Common myeloid progenitor, CD34-positive (primary cell): ENCODE measurements at regions not wholly inside any gene's neighbourhood (a gene's known extent, or its start where the extent isn't known, plus 50 kb on each side); places are given as distances from the start of the nearest gene placed in this dataset.

Source experiments
- CTCF ChIA-PET: fragments of 350-600 bp; sonication (Branson Sonifier 250); formaldehyde crosslinking; loops from one replicate; lab custom pipeline; 2021; ENCODE audit warnings: antibody characterized with exemption; lab: Charles Lee
- POLR2A ChIA-PET: fragments of 350-600 bp; sonication (Branson Sonifier 250); formaldehyde crosslinking; loops from one replicate; lab custom pipeline; 2021; ENCODE audit warnings: antibody characterized with exemption; lab: Charles Lee
- DNase-seq, 3 donors: peaks; one replicate each; pipeline versions ENCODE4 v3.0.0 to v3.0.0-alpha.2; 2013
- H3K27ac ChIP-seq, 2 experiments: 1 replicate in 1 of 2; 2 replicates in 1 of 2; pipeline ENCODE4 v1.7.0; 2013; ENCODE audit warnings: inconsistent platforms in 2 of 2, low read length in 2 of 2, mild to moderate bottlenecking in 2 of 2, low read depth in 1 of 2, moderate library complexity in 1 of 2; ENCODE audit not compliant: severe bottlenecking in 2 of 2, insufficient read depth in 1 of 2, poor library complexity in 1 of 2
- H3K27me3 ChIP-seq, 5 experiments: replicated peaks in 2 of 5; 1 replicate in 3 of 5; 2 replicates in 2 of 5; pipeline versions ENCODE4 v1.6.1 to v1.7.0; 2013; ENCODE audit warnings: low read length in 4 of 5, mild to moderate bottlenecking in 2 of 5, moderate library complexity in 2 of 5, inconsistent platforms in 1 of 5; ENCODE audit not compliant: insufficient read depth in 5 of 5, control insufficient read depth in 4 of 5
- H3K36me3 ChIP-seq, 4 experiments: 1 replicate in 2 of 4; 2 replicates in 2 of 4; pipeline versions ENCODE4 v1.6.1 to v1.7.0; 2013; ENCODE audit warnings: low read length in 3 of 4, control low read depth in 1 of 4, mild to moderate bottlenecking in 1 of 4; ENCODE audit not compliant: control insufficient read depth in 4 of 4, insufficient read depth in 4 of 4
- H3K4me1 ChIP-seq, 4 experiments: 1 replicate in 3 of 4; 2 replicates in 1 of 4; pipeline versions ENCODE4 v1.6.1 to v1.7.1; 2013; ENCODE audit warnings: low read length in 3 of 4, mild to moderate bottlenecking in 3 of 4, control low read depth in 1 of 4, inconsistent platforms in 1 of 4, moderate library complexity in 1 of 4; ENCODE audit not compliant: control insufficient read depth in 4 of 4, insufficient read depth in 4 of 4; ENCODE audit errors: control extremely low read depth in 1 of 4
- H3K4me3 ChIP-seq, 7 experiments: 1 replicate in 4 of 7; 2 replicates in 3 of 7; pipeline versions ENCODE4 v1.5.1 to v1.7.0; 2013; ENCODE audit warnings: mild to moderate bottlenecking in 7 of 7, low read length in 6 of 7, moderate library complexity in 6 of 7, inconsistent platforms in 2 of 7, low read depth in 2 of 7, control low read depth in 1 of 7; ENCODE audit not compliant: insufficient read depth in 4 of 7, control insufficient read depth in 1 of 7; ENCODE audit errors: extremely low read depth in 1 of 7
- H3K9me3 ChIP-seq, 5 experiments: 1 replicate in 4 of 5; 2 replicates in 1 of 5; pipeline versions ENCODE4 v1.6.1 to v1.7.1; 2013; ENCODE audit warnings: low read length in 4 of 5, mild to moderate bottlenecking in 2 of 5, inconsistent platforms in 1 of 5, low read depth in 1 of 5, moderate library complexity in 1 of 5; ENCODE audit not compliant: control insufficient read depth in 4 of 5, insufficient read depth in 2 of 5; ENCODE audit errors: control extremely low read depth in 1 of 5
- WGBS: methylation state at CpG from one replicate; pipeline ENCODE4 v1.1.5; 2013; ENCODE audit not compliant: insufficient coverage; 5-methylcytosine and 5-hydroxymethylcytosine counted together

DNA sequence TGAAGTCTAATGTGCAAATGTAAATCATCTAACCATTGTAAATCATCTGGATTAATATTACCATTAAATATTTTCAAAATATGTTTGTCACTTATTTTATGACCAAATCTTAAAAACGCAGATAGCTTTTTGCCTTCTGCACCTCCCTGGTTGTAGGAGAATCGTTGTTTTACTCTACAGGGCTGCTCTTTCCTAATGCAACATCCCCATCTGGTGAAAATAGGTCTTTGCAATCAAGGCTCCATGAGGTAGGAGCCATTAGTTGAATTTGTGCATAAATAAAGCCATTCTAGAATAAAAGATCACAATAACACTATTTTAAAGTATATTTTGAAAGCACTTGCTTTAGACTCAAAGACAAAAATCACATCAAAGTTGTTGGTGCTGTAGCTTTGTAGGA, 535.6 kb upstream of the AGTR1 start:
- no peak for DNase-seq
- Histone ChIP-seq H3K4me1 (no peaks in the 10 kb centered on the region), H3K4me3 (no peak overlapping the region), H3K36me3 (no peaks in the 10 kb centered on the region), H3K27me3 (no peaks in the 10 kb centered on the region), H3K9me3 (no peaks in the 10 kb centered on the region), H3K27ac (no peak overlapping the region)
- POLR2A ChIA-PET, result no interaction called here
- CTCF ChIA-PET, result no interaction called here
- WGBS, result 86% methylated on average over 2 of the region's 2 CpGs

DNA sequence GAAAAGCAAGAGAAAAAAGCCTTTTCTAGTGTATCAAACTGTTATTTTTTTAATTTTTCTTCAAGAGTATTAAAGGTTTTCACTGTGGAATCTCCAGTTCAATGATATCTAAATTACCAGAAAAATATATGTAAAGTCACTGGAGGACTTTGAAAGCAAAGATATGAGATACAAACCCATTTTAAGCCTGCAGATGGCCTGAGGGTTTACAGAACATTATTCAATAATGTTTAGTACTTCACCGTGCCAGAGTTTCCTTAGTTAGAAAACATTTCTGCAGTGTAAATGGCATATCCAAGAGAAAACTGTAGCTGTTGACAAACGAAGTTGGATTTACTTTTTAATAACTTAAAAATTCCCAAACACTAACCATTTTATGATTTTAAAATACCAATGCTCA, 529.4 kb upstream of the AGTR1 start:
- Histone ChIP-seq H3K27me3 (no peaks in the 10 kb centered on the region), H3K4me1 (no peaks in the 10 kb centered on the region), H3K4me3 (no peak overlapping the region), H3K9me3 (no peaks in the 10 kb centered on the region), H3K36me3 (no peaks in the 10 kb centered on the region), H3K27ac (no peak overlapping the region)
- ChIA-PET POLR2A (no interaction called here), CTCF (no interaction called here)
- DNase-seq, result no peak
- 90% methylated on average over 2 of the region's 2 CpGs for WGBS

GRCh38 chr3:148173851-148174250, 523.9 kb upstream of the AGTR1 start:
- no peak overlapping the region for H3K27ac ChIP-seq
- no peaks in the 10 kb centered on the region for H3K4me1 ChIP-seq
- ChIA-PET CTCF (no interaction called here), POLR2A (no interaction called here)
- DNase-seq, result no peak
- H3K9me3 ChIP-seq, result no peaks in the 10 kb centered on the region
- no peaks in the 10 kb centered on the region for H3K27me3 ChIP-seq
- no peaks in the 10 kb centered on the region for H3K36me3 ChIP-seq
- H3K4me3 ChIP-seq, result no peak overlapping the region
- WGBS, result 85% methylated on average over 3 of the region's 4 CpGs

DNA sequence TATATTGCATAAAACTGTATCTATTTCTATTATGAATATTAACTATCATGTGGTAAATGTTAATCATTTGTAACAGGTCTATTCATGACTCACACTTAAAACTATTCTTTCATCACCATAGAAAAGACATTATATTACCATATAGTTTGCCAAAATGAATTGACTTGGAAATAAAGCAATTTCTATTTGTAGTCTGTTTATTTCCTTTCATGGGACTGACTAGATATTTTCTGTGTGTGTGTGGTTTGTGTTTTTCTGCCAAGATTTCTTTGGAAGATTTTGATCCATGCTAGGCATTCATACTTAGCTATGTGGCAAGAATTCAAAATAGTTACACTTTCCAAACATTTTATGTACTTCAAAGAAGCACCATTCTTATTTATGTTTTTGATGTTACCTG, 522.5 kb upstream of the AGTR1 start:
- Histone ChIP-seq H3K27ac (no peak overlapping the region), H3K4me1 (no peaks in the 10 kb centered on the region), H3K27me3 (no peaks in the 10 kb centered on the region), H3K36me3 (no peaks in the 10 kb centered on the region), H3K9me3 (peaks cover 0 to under 1% (median 0%) of the 10 kb centered on the region in 5 experiments), H3K4me3 (no peak overlapping the region)
- POLR2A ChIA-PET, result no interaction called here
- CTCF ChIA-PET, result no interaction called here
- DNase-seq, result no peak

GRCh38 chr3:148178503-148178902, 519.2 kb upstream of the AGTR1 start:
- no CpG with 5 or more reads among the region's 3 CpGs for WGBS
- Histone ChIP-seq H3K4me1 (no peaks in the 10 kb centered on the region), H3K4me3 (no peak overlapping the region), H3K27me3 (no peaks in the 10 kb centered on the region), H3K9me3 (peaks cover 0 to 1% (median 0%) of the 10 kb centered on the region in 5 experiments), H3K36me3 (no peaks in the 10 kb centered on the region), H3K27ac (no peak overlapping the region)
- no peak for DNase-seq
- CTCF ChIA-PET, result no interaction called here
- POLR2A ChIA-PET, result no interaction called here

DNA sequence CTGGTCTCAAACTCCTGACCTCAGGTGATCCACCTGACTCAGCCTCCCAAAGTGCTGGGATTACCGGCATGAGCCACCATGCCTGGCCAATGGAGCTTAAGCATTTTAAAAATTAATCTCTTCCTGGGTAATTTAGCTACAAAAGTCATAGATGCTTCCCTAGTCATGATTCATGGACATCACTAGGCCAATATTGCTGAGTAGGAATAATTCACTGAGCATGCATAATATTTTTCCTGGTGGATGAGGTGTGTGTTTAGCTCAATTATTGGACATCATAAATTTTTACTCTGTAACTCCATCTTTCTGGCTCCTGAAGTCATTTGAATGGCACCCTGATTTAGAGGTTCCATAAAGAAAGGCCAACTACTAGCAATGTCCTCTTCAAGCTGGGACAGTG, 512.9 kb upstream of the AGTR1 start:
- H3K9me3 ChIP-seq, result peaks cover 0 to 1% (median 0%) of the 10 kb centered on the region in 5 experiments
- CTCF ChIA-PET, result no interaction called here
- POLR2A ChIA-PET, result no interaction called here
- no peak overlapping the region for H3K27ac ChIP-seq
- 100% methylated on average over 1 of the region's 1 CpG for WGBS
- H3K27me3 ChIP-seq, result no peaks in the 10 kb centered on the region
- no peak for DNase-seq
- H3K4me3 ChIP-seq, result no peak overlapping the region
- H3K36me3 ChIP-seq, result no peaks in the 10 kb centered on the region
- no peaks in the 10 kb centered on the region for H3K4me1 ChIP-seq

- DNase-seq, result no peak
- POLR2A ChIA-PET, result no interaction called here
- no peaks in the 10 kb centered on the region for H3K36me3 ChIP-seq
- H3K27me3 ChIP-seq, result no peaks in the 10 kb centered on the region
- no peaks in the 10 kb centered on the region for H3K4me1 ChIP-seq
- CTCF ChIA-PET, result no interaction called here
- H3K27ac ChIP-seq, result no peak overlapping the region
- H3K4me3 ChIP-seq, result no peak overlapping the region
- 100% methylated on average over 1 of the region's 2 CpGs for WGBS
- no peaks in the 10 kb centered on the region for H3K9me3 ChIP-seq
These were observed 510.8 kb upstream of the AGTR1 start for GRCh38 chr3:148186881-148187280.
